ENCODE measurements at regions not wholly inside any gene's neighbourhood (a gene's known extent, or its start where the extent isn't known, plus 50 kb on each side); places are given as distances from the start of the nearest gene placed in this dataset.

GRCh38 chr12:125288931-125289928 lies 224.0 kb downstream of the AACS start:
- no peaks in the 10 kb centered on the region for H3K27me3 Mint-ChIP-seq
- H3K27me3 ChIP-seq (ENCODE audit: control insufficient read depth, insufficient read depth, low read length) = no peaks in the 10 kb centered on the region
- H3K36me3 Mint-ChIP-seq = no peaks in the 10 kb centered on the region
- no peak overlapping the region for H3K27ac ChIP-seq (ENCODE audit: insufficient read depth, low read length, poor library complexity, severe bottlenecking)
- no peak for ATAC-seq (ENCODE audit: low read depth in 2 of 2)
- peaks cover 0 to 5% (median 0%) of the 10 kb centered on the region in 7 donors for H3K9me3 Mint-ChIP-seq
- H3K4me1 ChIP-seq (ENCODE audit: control insufficient read depth, insufficient read depth, low read length, poor library complexity, severe bottlenecking) = no peaks in the 10 kb centered on the region
- H3K27ac Mint-ChIP-seq = no peak overlapping the region
- no peak overlapping the region for H3K4me3 Mint-ChIP-seq
- no peak overlapping the region for H3K4me3 ChIP-seq (ENCODE audit: low read depth, low read length)
- no peak for DNase-seq
- H3K4me1 Mint-ChIP-seq = no peaks in the 10 kb centered on the region
- H3K9me3 ChIP-seq (ENCODE audit: control insufficient read depth in 2 of 2, low read length in 2 of 2) = no peaks in the 10 kb centered on the region
- no peaks in the 10 kb centered on the region for H3K36me3 ChIP-seq (ENCODE audit: control insufficient read depth, insufficient read depth, low read length)

- Histone ChIP-seq H3K36me3 (ENCODE audit: control insufficient read depth, insufficient read depth, low read length) (no peaks in the 10 kb centered on the region), H3K27me3 (ENCODE audit: control insufficient read depth, insufficient read depth, low read length) (no peaks in the 10 kb centered on the region), H3K27ac (ENCODE audit: insufficient read depth, low read length, poor library complexity, severe bottlenecking) (no peak overlapping the region), H3K4me1 (ENCODE audit: control insufficient read depth, insufficient read depth, low read length, poor library complexity, severe bottlenecking) (no peaks in the 10 kb centered on the region), H3K4me3 (ENCODE audit: low read depth, low read length) (no peak overlapping the region), H3K9me3 (ENCODE audit: control insufficient read depth in 2 of 2, low read length in 2 of 2) (no peaks in the 10 kb centered on the region)
- Mint-ChIP-seq H3K36me3 (no peaks in the 10 kb centered on the region), H3K27ac (no peak overlapping the region), H3K27me3 (no peaks in the 10 kb centered on the region), H3K4me3 (no peak overlapping the region), H3K4me1 (no peaks in the 10 kb centered on the region), H3K9me3 (peaks cover 0 to 4% (median 0%) of the 10 kb centered on the region in 7 donors)
- ATAC-seq (ENCODE audit: low read depth in 2 of 2) (no peak), DNase-seq (no peak)
These were observed 224.7 kb downstream of the AACS start for GRCh38 chr12:125289970-125290369.

GRCh38 chr12:125292700-125293099 lies 227.5 kb downstream of the AACS start:
- H3K4me1 ChIP-seq (ENCODE audit: control insufficient read depth, insufficient read depth, low read length, poor library complexity, severe bottlenecking) = no peaks in the 10 kb centered on the region
- H3K27ac ChIP-seq (ENCODE audit: insufficient read depth, low read length, poor library complexity, severe bottlenecking) = no peak overlapping the region
- no peak overlapping the region for H3K27ac Mint-ChIP-seq
- no peak overlapping the region for H3K4me3 ChIP-seq (ENCODE audit: low read depth, low read length)
- H3K27me3 Mint-ChIP-seq = no peaks in the 10 kb centered on the region
- H3K36me3 ChIP-seq (ENCODE audit: control insufficient read depth, insufficient read depth, low read length) = no peaks in the 10 kb centered on the region
- no peaks in the 10 kb centered on the region for H3K9me3 ChIP-seq (ENCODE audit: control insufficient read depth in 2 of 2, low read length in 2 of 2)
- H3K36me3 Mint-ChIP-seq = no peaks in the 10 kb centered on the region
- DNase-seq = no peak
- no peaks in the 10 kb centered on the region for H3K27me3 ChIP-seq (ENCODE audit: control insufficient read depth, insufficient read depth, low read length)
- peaks cover 0 to 7% (median 0%) of the 10 kb centered on the region in 7 donors for H3K9me3 Mint-ChIP-seq
- no peaks in the 10 kb centered on the region for H3K4me1 Mint-ChIP-seq
- H3K4me3 Mint-ChIP-seq = no peak overlapping the region
- ATAC-seq (ENCODE audit: low read depth in 2 of 2) = no peak

GRCh38 chr12:125295550-125295949 lies 230.3 kb downstream of the AACS start:
- peaks cover 0 to 7% (median 0%) of the 10 kb centered on the region in 7 donors for H3K9me3 Mint-ChIP-seq
- no peak overlapping the region for H3K4me3 ChIP-seq (ENCODE audit: low read depth, low read length)
- no peaks in the 10 kb centered on the region for H3K4me1 Mint-ChIP-seq
- no peak overlapping the region for H3K27ac Mint-ChIP-seq
- DNase-seq = no peak
- H3K27me3 ChIP-seq (ENCODE audit: control insufficient read depth, insufficient read depth, low read length) = no peaks in the 10 kb centered on the region
- H3K36me3 Mint-ChIP-seq = no peaks in the 10 kb centered on the region
- no peaks in the 10 kb centered on the region for H3K9me3 ChIP-seq (ENCODE audit: control insufficient read depth in 2 of 2, low read length in 2 of 2)
- H3K27ac ChIP-seq (ENCODE audit: insufficient read depth, low read length, poor library complexity, severe bottlenecking) = no peak overlapping the region
- no peak overlapping the region for H3K4me3 Mint-ChIP-seq
- H3K36me3 ChIP-seq (ENCODE audit: control insufficient read depth, insufficient read depth, low read length) = no peaks in the 10 kb centered on the region
- no peaks in the 10 kb centered on the region for H3K27me3 Mint-ChIP-seq
- ATAC-seq (ENCODE audit: low read depth in 2 of 2) = no peak
- no peaks in the 10 kb centered on the region for H3K4me1 ChIP-seq (ENCODE audit: control insufficient read depth, insufficient read depth, low read length, poor library complexity, severe bottlenecking)

- H3K4me1 Mint-ChIP-seq = no peaks in the 10 kb centered on the region
- no peak for ATAC-seq (ENCODE audit: low read depth in 2 of 2)
- Histone ChIP-seq H3K4me3 (ENCODE audit: low read depth, low read length) (no peak overlapping the region), H3K4me1 (ENCODE audit: control insufficient read depth, insufficient read depth, low read length, poor library complexity, severe bottlenecking) (no peaks in the 10 kb centered on the region), H3K27ac (ENCODE audit: insufficient read depth, low read length, poor library complexity, severe bottlenecking) (no peak overlapping the region), H3K27me3 (ENCODE audit: control insufficient read depth, insufficient read depth, low read length) (no peaks in the 10 kb centered on the region), H3K36me3 (ENCODE audit: control insufficient read depth, insufficient read depth, low read length) (no peaks in the 10 kb centered on the region), H3K9me3 (ENCODE audit: control insufficient read depth in 2 of 2, low read length in 2 of 2) (no peaks in the 10 kb centered on the region)
- no peaks in the 10 kb centered on the region for H3K27me3 Mint-ChIP-seq
- H3K36me3 Mint-ChIP-seq = no peaks in the 10 kb centered on the region
- no peak overlapping the region for H3K4me3 Mint-ChIP-seq
- H3K9me3 Mint-ChIP-seq = peaks cover 0 to 7% (median 0%) of the 10 kb centered on the region in 7 donors
- no peak for DNase-seq
- H3K27ac Mint-ChIP-seq = peak overlapping the region in 1 of 3 donors; percentile 61
These were observed 231.5 kb downstream of the AACS start for GRCh38 chr12:125296701-125297100.

GRCh38 chr12:125299840-125300239 lies 234.6 kb downstream of the AACS start:
- H3K36me3 ChIP-seq (ENCODE audit: control insufficient read depth, insufficient read depth, low read length) = no peaks in the 10 kb centered on the region
- no peak overlapping the region for H3K4me3 Mint-ChIP-seq
- DNase-seq = no peak
- H3K27me3 Mint-ChIP-seq = no peaks in the 10 kb centered on the region
- no peak overlapping the region for H3K27ac ChIP-seq (ENCODE audit: insufficient read depth, low read length, poor library complexity, severe bottlenecking)
- H3K9me3 ChIP-seq (ENCODE audit: control insufficient read depth in 2 of 2, low read length in 2 of 2) = no peaks in the 10 kb centered on the region
- H3K4me1 ChIP-seq (ENCODE audit: control insufficient read depth, insufficient read depth, low read length, poor library complexity, severe bottlenecking) = no peaks in the 10 kb centered on the region
- H3K9me3 Mint-ChIP-seq = peaks cover 0 to 7% (median 0%) of the 10 kb centered on the region in 7 donors
- H3K27me3 ChIP-seq (ENCODE audit: control insufficient read depth, insufficient read depth, low read length) = no peaks in the 10 kb centered on the region
- no peaks in the 10 kb centered on the region for H3K4me1 Mint-ChIP-seq
- H3K27ac Mint-ChIP-seq = peak overlapping the region in 1 of 3 donors; percentile 42
- ATAC-seq (ENCODE audit: low read depth in 2 of 2) = no peak
- no peaks in the 10 kb centered on the region for H3K36me3 Mint-ChIP-seq
- H3K4me3 ChIP-seq (ENCODE audit: low read depth, low read length) = no peak overlapping the region

GRCh38 chr12:125300249-125300648 lies 235.0 kb downstream of the AACS start:
- Histone ChIP-seq H3K36me3 (ENCODE audit: control insufficient read depth, insufficient read depth, low read length) (no peaks in the 10 kb centered on the region), H3K4me3 (ENCODE audit: low read depth, low read length) (no peak overlapping the region), H3K4me1 (ENCODE audit: control insufficient read depth, insufficient read depth, low read length, poor library complexity, severe bottlenecking) (no peaks in the 10 kb centered on the region), H3K27ac (ENCODE audit: insufficient read depth, low read length, poor library complexity, severe bottlenecking) (no peak overlapping the region), H3K9me3 (ENCODE audit: control insufficient read depth in 2 of 2, low read length in 2 of 2) (no peaks in the 10 kb centered on the region), H3K27me3 (ENCODE audit: control insufficient read depth, insufficient read depth, low read length) (no peaks in the 10 kb centered on the region)
- H3K27me3 Mint-ChIP-seq = no peaks in the 10 kb centered on the region
- no peak for ATAC-seq (ENCODE audit: low read depth in 2 of 2)
- peaks cover 0 to 7% (median 0%) of the 10 kb centered on the region in 7 donors for H3K9me3 Mint-ChIP-seq
- no peaks in the 10 kb centered on the region for H3K36me3 Mint-ChIP-seq
- no peak overlapping the region for H3K4me3 Mint-ChIP-seq
- no peak for DNase-seq
- no peaks in the 10 kb centered on the region for H3K4me1 Mint-ChIP-seq
- H3K27ac Mint-ChIP-seq = no peak overlapping the region

- Mint-ChIP-seq H3K9me3 (peaks cover 0 to 5% (median 0%) of the 10 kb centered on the region in 7 donors), H3K36me3 (no peaks in the 10 kb centered on the region), H3K4me3 (no peak overlapping the region), H3K4me1 (no peaks in the 10 kb centered on the region), H3K27ac (peak overlapping the region in 1 of 3 donors; percentile 44), H3K27me3 (peaks cover 2% of the 10 kb centered on the region)
- H3K9me3 ChIP-seq (ENCODE audit: control insufficient read depth in 2 of 2, low read length in 2 of 2) = no peaks in the 10 kb centered on the region
- DNase-seq (no peak), ATAC-seq (ENCODE audit: low read depth in 2 of 2) (no peak)
- no peak overlapping the region for H3K4me3 ChIP-seq (ENCODE audit: low read depth, low read length)
- no peaks in the 10 kb centered on the region for H3K36me3 ChIP-seq (ENCODE audit: control insufficient read depth, insufficient read depth, low read length)
- no peaks in the 10 kb centered on the region for H3K4me1 ChIP-seq (ENCODE audit: control insufficient read depth, insufficient read depth, low read length, poor library complexity, severe bottlenecking)
- no peaks in the 10 kb centered on the region for H3K27me3 ChIP-seq (ENCODE audit: control insufficient read depth, insufficient read depth, low read length)
- H3K27ac ChIP-seq (ENCODE audit: insufficient read depth, low read length, poor library complexity, severe bottlenecking) = no peak overlapping the region
These were observed 238.1 kb downstream of the AACS start for GRCh38 chr12:125303337-125303736.
